Immature natural killer cell (primary cell): ENCODE measurements at regions not wholly inside any gene's neighbourhood (a gene's known extent, or its start where the extent isn't known, plus 50 kb on each side); places are given as distances from the start of the nearest gene placed in this dataset.
"Not testable (repeated sequence)": the region's sequence is repeated elsewhere in the genome, so short reads cannot be mapped to it uniquely, and the experiment has no call there.

Source experiments
- DNase-seq, 3 donors: peaks; one replicate each; pipeline ENCODE4 v3.0.0; 2022; ENCODE audit warnings: mixed read lengths in 1 of 3
- H3K27ac Mint-ChIP-seq, 6 donors: one replicate each; pipeline ENCODE4 v1.8.0; 2020; ENCODE audit warnings: mixed read lengths in 6 of 6, mild to moderate bottlenecking in 5 of 6, inconsistent platforms in 4 of 6, moderate library complexity in 3 of 6
- H3K27me3 Mint-ChIP-seq, 3 donors: one replicate each; pipeline ENCODE4 v1.8.0; 2020 to 2021; ENCODE audit warnings: low read depth in 3 of 3, mild to moderate bottlenecking in 3 of 3, mixed read lengths in 3 of 3, moderate library complexity in 3 of 3, inconsistent platforms in 1 of 3
- H3K36me3 Mint-ChIP-seq, 3 donors: one replicate each; pipeline ENCODE4 v1.8.0; 2020; ENCODE audit warnings: mixed read lengths in 3 of 3, inconsistent platforms in 2 of 3, mild to moderate bottlenecking in 2 of 3
- H3K4me1 Mint-ChIP-seq, 2 donors: one replicate each; pipeline ENCODE4 v1.8.0; 2020; ENCODE audit warnings: inconsistent platforms in 2 of 2, mild to moderate bottlenecking in 2 of 2, mixed read lengths in 2 of 2, moderate library complexity in 1 of 2
- H3K4me3 Mint-ChIP-seq, 5 donors: one replicate each; pipeline ENCODE4 v1.8.0; 2020; ENCODE audit warnings: mild to moderate bottlenecking in 5 of 5, mixed read lengths in 5 of 5, inconsistent platforms in 3 of 5, moderate library complexity in 3 of 5
- H3K9me3 Mint-ChIP-seq, 6 donors: one replicate each; pipeline ENCODE4 v1.8.0; 2020; ENCODE audit warnings: mild to moderate bottlenecking in 6 of 6, mixed read lengths in 6 of 6, inconsistent platforms in 4 of 6, moderate library complexity in 3 of 6

- no peak for DNase-seq
- no peak overlapping the region for H3K4me3 Mint-ChIP-seq
- no peak overlapping the region for H3K27ac Mint-ChIP-seq
- H3K36me3 Mint-ChIP-seq = no peaks in the 10 kb centered on the region
- peaks cover 1 to 24% (median 9%) of the 10 kb centered on the region in 6 donors for H3K9me3 Mint-ChIP-seq
- H3K27me3 Mint-ChIP-seq = no peaks in the 10 kb centered on the region
- H3K4me1 Mint-ChIP-seq = no peaks in the 10 kb centered on the region
Observed at GRCh38 chr5:117332341-117332740, 757.7 kb upstream of the SEMA6A start.

GRCh38 chr5:117327511-117327910 lies 752.9 kb upstream of the SEMA6A start:
- H3K27ac Mint-ChIP-seq = no peak overlapping the region
- no peaks in the 10 kb centered on the region for H3K4me1 Mint-ChIP-seq
- H3K9me3 Mint-ChIP-seq = peaks cover 6 to 35% (median 17%) of the 10 kb centered on the region in 6 donors
- no peak overlapping the region for H3K4me3 Mint-ChIP-seq
- no peaks in the 10 kb centered on the region for H3K27me3 Mint-ChIP-seq
- no peaks in the 10 kb centered on the region for H3K36me3 Mint-ChIP-seq
- DNase-seq = no peak

- Mint-ChIP-seq H3K9me3 (peaks cover 6 to 35% (median 18%) of the 10 kb centered on the region in 6 donors), H3K36me3 (no peaks in the 10 kb centered on the region), H3K27me3 (no peaks in the 10 kb centered on the region), H3K4me1 (no peaks in the 10 kb centered on the region), H3K27ac (no peak overlapping the region), H3K4me3 (no peak overlapping the region)
- DNase-seq = no peak
Observed at GRCh38 chr5:117326997-117327396, 752.4 kb upstream of the SEMA6A start.

GRCh38 chr5:117318528-117318927 lies 743.9 kb upstream of the SEMA6A start:
- Mint-ChIP-seq H3K36me3 (no peaks in the 10 kb centered on the region), H3K9me3 (peaks cover 0 to 18% (median 3%) of the 10 kb centered on the region in 6 donors), H3K4me3 (no peak overlapping the region), H3K27ac (no peak overlapping the region), H3K27me3 (no peaks in the 10 kb centered on the region), H3K4me1 (no peaks in the 10 kb centered on the region)
- DNase-seq = no peak

GRCh38 chr5:117315170-117315569 lies 740.5 kb upstream of the SEMA6A start:
- H3K4me1 Mint-ChIP-seq = no peaks in the 10 kb centered on the region
- peaks cover 1 to 26% (median 8%) of the 10 kb centered on the region in 6 donors for H3K9me3 Mint-ChIP-seq
- no peaks in the 10 kb centered on the region for H3K36me3 Mint-ChIP-seq
- DNase-seq = no peak
- no peaks in the 10 kb centered on the region for H3K27me3 Mint-ChIP-seq
- H3K27ac Mint-ChIP-seq = no peak overlapping the region
- H3K4me3 Mint-ChIP-seq = no peak overlapping the region

GRCh38 chr5:117304512-117305107 lies 730.0 kb upstream of the SEMA6A start:
- not testable (repeated sequence) for H3K27me3 Mint-ChIP-seq, H3K4me1 Mint-ChIP-seq, DNase-seq, H3K36me3 Mint-ChIP-seq, H3K4me3 Mint-ChIP-seq, H3K27ac Mint-ChIP-seq
- H3K9me3 Mint-ChIP-seq = peaks cover 0 to 35% (median 12%) of the 10 kb centered on the region in 6 donors

GRCh38 chr5:117302949-117303348 lies 728.3 kb upstream of the SEMA6A start:
- no peak for DNase-seq
- no peak overlapping the region for H3K27ac Mint-ChIP-seq
- no peak overlapping the region for H3K4me3 Mint-ChIP-seq
- H3K36me3 Mint-ChIP-seq = no peaks in the 10 kb centered on the region
- H3K4me1 Mint-ChIP-seq = no peaks in the 10 kb centered on the region
- H3K27me3 Mint-ChIP-seq = peaks cover 0 to 1% (median 0%) of the 10 kb centered on the region in 3 donors
- H3K9me3 Mint-ChIP-seq = peaks cover 0 to 35% (median 13%) of the 10 kb centered on the region in 6 donors

- H3K4me3 Mint-ChIP-seq = no peak overlapping the region
- peaks cover 0 to 1% (median 0%) of the 10 kb centered on the region in 3 donors for H3K27me3 Mint-ChIP-seq
- no peak overlapping the region for H3K27ac Mint-ChIP-seq
- DNase-seq = no peak
- H3K4me1 Mint-ChIP-seq = no peaks in the 10 kb centered on the region
- no peaks in the 10 kb centered on the region for H3K36me3 Mint-ChIP-seq
- H3K9me3 Mint-ChIP-seq = peaks cover 0 to 35% (median 13%) of the 10 kb centered on the region in 6 donors
Observed at GRCh38 chr5:117302473-117302872, 727.9 kb upstream of the SEMA6A start.

- H3K27me3 Mint-ChIP-seq = peaks cover 0 to 1% (median 0%) of the 10 kb centered on the region in 3 donors
- DNase-seq = no peak
- no peak overlapping the region for H3K4me3 Mint-ChIP-seq
- no peaks in the 10 kb centered on the region for H3K36me3 Mint-ChIP-seq
- H3K4me1 Mint-ChIP-seq = no peaks in the 10 kb centered on the region
- peaks cover 2 to 28% (median 11%) of the 10 kb centered on the region in 6 donors for H3K9me3 Mint-ChIP-seq
- no peak overlapping the region for H3K27ac Mint-ChIP-seq
Observed at GRCh38 chr5:117299936-117300328, 725.3 kb upstream of the SEMA6A start.

- H3K36me3 Mint-ChIP-seq = no peaks in the 10 kb centered on the region
- peaks cover 0 to 2% (median 1%) of the 10 kb centered on the region in 3 donors for H3K27me3 Mint-ChIP-seq
- no peak overlapping the region for H3K27ac Mint-ChIP-seq
- H3K4me3 Mint-ChIP-seq = no peak overlapping the region
- no peak for DNase-seq
- peaks cover 2 to 28% (median 14%) of the 10 kb centered on the region in 6 donors for H3K9me3 Mint-ChIP-seq
- no peaks in the 10 kb centered on the region for H3K4me1 Mint-ChIP-seq
Observed at GRCh38 chr5:117299224-117299935, 724.8 kb upstream of the SEMA6A start.

GRCh38 chr5:117296872-117297271 lies 722.2 kb upstream of the SEMA6A start:
- H3K4me1 Mint-ChIP-seq = no peaks in the 10 kb centered on the region
- no peak overlapping the region for H3K4me3 Mint-ChIP-seq
- peaks cover 2 to 23% (median 13%) of the 10 kb centered on the region in 6 donors for H3K9me3 Mint-ChIP-seq
- no peak overlapping the region for H3K27ac Mint-ChIP-seq
- peaks cover 0 to 2% (median 0%) of the 10 kb centered on the region in 3 donors for H3K27me3 Mint-ChIP-seq
- H3K36me3 Mint-ChIP-seq = no peaks in the 10 kb centered on the region
- DNase-seq = no peak

GRCh38 chr5:117295941-117296340 lies 721.3 kb upstream of the SEMA6A start:
- no peak overlapping the region for H3K4me3 Mint-ChIP-seq
- H3K27ac Mint-ChIP-seq = no peak overlapping the region
- DNase-seq = no peak
- H3K4me1 Mint-ChIP-seq = no peaks in the 10 kb centered on the region
- peaks cover 0 to 2% (median 0%) of the 10 kb centered on the region in 3 donors for H3K27me3 Mint-ChIP-seq
- H3K9me3 Mint-ChIP-seq = peaks cover 0 to 29% (median 12%) of the 10 kb centered on the region in 6 donors
- no peaks in the 10 kb centered on the region for H3K36me3 Mint-ChIP-seq

GRCh38 chr5:117286813-117287212 lies 712.2 kb upstream of the SEMA6A start:
- Mint-ChIP-seq H3K27me3 (peaks cover 0 to 2% (median 0%) of the 10 kb centered on the region in 3 donors), H3K36me3 (no peaks in the 10 kb centered on the region), H3K4me1 (no peaks in the 10 kb centered on the region), H3K4me3 (no peak overlapping the region), H3K9me3 (peaks cover 6 to 28% (median 17%) of the 10 kb centered on the region in 6 donors), H3K27ac (no peak overlapping the region)
- DNase-seq = no peak

- Mint-ChIP-seq H3K27me3 (no peaks in the 10 kb centered on the region), H3K4me3 (no peak overlapping the region), H3K27ac (no peak overlapping the region), H3K9me3 (peaks cover 3 to 19% (median 11%) of the 10 kb centered on the region in 6 donors), H3K36me3 (no peaks in the 10 kb centered on the region), H3K4me1 (no peaks in the 10 kb centered on the region)
- DNase-seq = no peak
Observed at GRCh38 chr5:117271656-117272055, 697.0 kb upstream of the SEMA6A start.
